Neural cell (in vitro differentiated cells): ENCODE measurements at regions not wholly inside any gene's neighbourhood (a gene's known extent, or its start where the extent isn't known, plus 50 kb on each side); places are given as distances from the start of the nearest gene placed in this dataset.

Source experiments
- H2AFZ ChIP-seq: fragments of 200-600, 300-800 bp; sonication (generic), shearing (Covaris generic); 2 replicates; pipeline ENCODE4 v1.6.0; 2014; ENCODE audit warnings: low read depth, mild to moderate bottlenecking, antibody characterized with exemption, low read length, moderate library complexity
- H3F3A ChIP-seq: fragments of 200-600 bp; shearing (Covaris generic); 2 replicates; pipeline ENCODE4 v1.6.1; 2016; ENCODE audit warnings: mild to moderate bottlenecking, moderate library complexity, mixed read lengths, antibody characterized with exemption, low read length; ENCODE audit not compliant: insufficient read depth, poor library complexity, severe bottlenecking
- H3K27ac ChIP-seq: fragments of 200-600, 300-800 bp; sonication (generic), shearing (Covaris generic); 2 replicates; pipeline ENCODE4 v1.5.1; 2014; ENCODE audit warnings: mild to moderate bottlenecking, low read length, moderate library complexity
- H3K27me3 ChIP-seq: fragments of 300-800, 200-600 bp; sonication (generic), shearing (Covaris generic); 2 replicates; pipeline ENCODE4 v1.6.0; 2014; ENCODE audit warnings: mild to moderate bottlenecking, low read depth, low read length, moderate library complexity; ENCODE audit not compliant: insufficient read depth
- H3K36me3 ChIP-seq: fragments of 300-800, 200-600 bp; sonication (generic), shearing (Covaris generic); 2 replicates; pipeline ENCODE4 v1.5.1; 2014; ENCODE audit warnings: mild to moderate bottlenecking, antibody characterized with exemption, low read length, moderate library complexity; ENCODE audit not compliant: insufficient read depth
- H3K4me2 ChIP-seq: fragments of 300-800, 200-600 bp; sonication (generic), shearing (Covaris generic); 2 replicates; pipeline ENCODE4 v1.6.0; 2014; ENCODE audit warnings: mild to moderate bottlenecking, low read length
- H3K4me3 ChIP-seq: fragments of 300-800, 200-600 bp; sonication (generic), shearing (Covaris generic); 2 replicates; pipeline ENCODE4 v1.5.1; 2014; ENCODE audit warnings: mild to moderate bottlenecking, low read length, moderate library complexity
- H3K79me2 ChIP-seq: fragments of 200-600 bp; shearing (Covaris generic); replicated peaks from 2 replicates; pipeline ENCODE4 v1.6.0; 2014; ENCODE audit warnings: mild to moderate bottlenecking, low read length, moderate library complexity; ENCODE audit not compliant: insufficient read depth
- H3K9ac ChIP-seq: fragments of 300-800, 200-600 bp; sonication (generic), shearing (Covaris generic); 2 replicates; pipeline ENCODE4 v1.6.1; 2016; ENCODE audit warnings: mild to moderate bottlenecking, low read length, mixed read lengths
- H3K9me2 ChIP-seq: fragments of 200-600 bp; shearing (Covaris generic); 2 replicates; pipeline ENCODE4 v1.6.1; 2016; ENCODE audit warnings: mild to moderate bottlenecking, low read length, mixed read lengths; ENCODE audit not compliant: insufficient read depth
- H3K9me3 ChIP-seq: fragments of 200-600, 300-800 bp; sonication (generic), shearing (Covaris generic); 2 replicates; pipeline ENCODE4 v1.6.1; 2016; ENCODE audit warnings: mild to moderate bottlenecking, mixed run types, low read length, moderate library complexity, mixed read lengths
- H4K20me1 ChIP-seq: fragments of 200-600 bp; shearing (Covaris generic); 2 replicates; pipeline ENCODE4 v1.6.1; 2016; ENCODE audit warnings: mild to moderate bottlenecking, mixed run types; ENCODE audit not compliant: insufficient read depth
- CTCF ChIP-seq: fragments of 450-650 bp; IDR thresholded peaks from 2 replicates; pipeline ENCODE4 v1.5.1; 2014; ENCODE audit warnings: antibody characterized with exemption, mild to moderate bottlenecking, moderate library complexity; ENCODE audit not compliant: poor library complexity, severe bottlenecking
- EP300 ChIP-seq: fragments of 450-650 bp; conservative IDR thresholded peaks from 2 replicates; pipeline ENCODE4 v1.6.1; 2014; ENCODE audit warnings: antibody characterized with exemption, mild to moderate bottlenecking, moderate library complexity; ENCODE audit not compliant: poor library complexity, severe bottlenecking
- EZH2 ChIP-seq: fragments of 200-600, 300-800 bp; shearing (Covaris generic), sonication (generic); IDR thresholded peaks from 2 replicates; pipeline ENCODE4 v1.6.1; 2014; ENCODE audit warnings: antibody characterized with exemption, low read length, borderline replicate concordance, mild to moderate bottlenecking; ENCODE audit not compliant: insufficient read depth, poor library complexity, severe bottlenecking
- MXI1 ChIP-seq: fragments of 450-650 bp; conservative IDR thresholded peaks from 2 replicates; pipeline ENCODE4 v1.6.1; 2014; ENCODE audit warnings: antibody characterized with exemption, mild to moderate bottlenecking; ENCODE audit not compliant: poor library complexity, severe bottlenecking
- POLR2AphosphoS5 ChIP-seq: IDR thresholded peaks from 2 replicates; pipeline ENCODE4 v1.6.1; 2012
- RAD21 ChIP-seq: fragments of 450-650 bp; conservative IDR thresholded peaks from 2 replicates; pipeline ENCODE4 v1.6.1; 2014; ENCODE audit warnings: antibody characterized with exemption, mild to moderate bottlenecking, moderate library complexity
- REST ChIP-seq: IDR thresholded peaks from 2 replicates; pipeline ENCODE4 v1.6.1; 2012; ENCODE audit warnings: borderline replicate concordance
- SMC3 ChIP-seq: fragments of 450-650 bp; conservative IDR thresholded peaks from 2 replicates; pipeline ENCODE4 v1.6.1; 2014; ENCODE audit warnings: antibody characterized with exemption, mild to moderate bottlenecking, moderate library complexity; ENCODE audit not compliant: poor library complexity
- TAF1 ChIP-seq: IDR thresholded peaks from 2 replicates; pipeline ENCODE4 v1.6.1; 2012; ENCODE audit warnings: low read depth

- H3K36me3 ChIP-seq: no peaks in the 10 kb centered on the region
- no peak overlapping the region for H3K4me2 ChIP-seq
- no peak overlapping the region for H2AFZ ChIP-seq
- H3K27ac ChIP-seq: no peak overlapping the region
- no peaks in the 10 kb centered on the region for H3K9me2 ChIP-seq
- H3K79me2 ChIP-seq: peaks cover 6% of the 10 kb centered on the region
- H3F3A ChIP-seq: no peaks in the 10 kb centered on the region
- H3K4me3 ChIP-seq: no peak overlapping the region
- H3K9ac ChIP-seq: no peak overlapping the region
- TF ChIP-seq POLR2AphosphoS5 (no peak), REST (no peak), SMC3 (no peak), MXI1 (no peak), TAF1 (no peak), EZH2 (no peak), EP300 (no peak), RAD21 (no peak), CTCF (no peak)
- H3K27me3 ChIP-seq: no peaks in the 10 kb centered on the region
- H3K9me3 ChIP-seq: no peaks in the 10 kb centered on the region
- no peaks in the 10 kb centered on the region for H4K20me1 ChIP-seq
These were observed 142.9 kb downstream of the PCDH7 start for GRCh38 chr4:30863021-30863420.

GRCh38 chr4:30865691-30866090, 145.5 kb downstream of the PCDH7 start:
- Histone ChIP-seq H3K27ac (no peak overlapping the region), H3K27me3 (no peaks in the 10 kb centered on the region), H3K9me3 (no peaks in the 10 kb centered on the region), H3K4me2 (no peak overlapping the region), H3K36me3 (no peaks in the 10 kb centered on the region), H4K20me1 (no peaks in the 10 kb centered on the region), H3K4me3 (no peak overlapping the region), H2AFZ (no peak overlapping the region), H3K9ac (no peak overlapping the region), H3K79me2 (peaks cover 3% of the 10 kb centered on the region), H3F3A (no peaks in the 10 kb centered on the region), H3K9me2 (no peaks in the 10 kb centered on the region)
- TF ChIP-seq EP300: no peak

GRCh38 chr4:30866346-30866745, 146.2 kb downstream of the PCDH7 start:
- Histone ChIP-seq H3K4me3 (no peak overlapping the region), H3K36me3 (no peaks in the 10 kb centered on the region), H3K4me2 (no peak overlapping the region), H3K9me3 (no peaks in the 10 kb centered on the region), H3K27ac (no peak overlapping the region), H3F3A (no peaks in the 10 kb centered on the region), H3K27me3 (no peaks in the 10 kb centered on the region), H3K9ac (no peak overlapping the region), H2AFZ (no peak overlapping the region), H3K9me2 (no peaks in the 10 kb centered on the region), H4K20me1 (no peaks in the 10 kb centered on the region), H3K79me2 (peaks cover 3% of the 10 kb centered on the region)
- TF ChIP-seq EZH2: no peak
